C4-2B (cell line): ENCODE measurements at regions not wholly inside any gene's neighbourhood (a gene's known extent, or its start where the extent isn't known, plus 50 kb on each side); places are given as distances from the start of the nearest gene placed in this dataset.

Experiments
- H3K27ac ChIP-seq: fragments of 450-650 bp; 2 replicates; pipeline ENCODE4 v1.5.1; 2017
- ZFX ChIP-seq: fragments of 450-650 bp; IDR thresholded peaks from 2 replicates; pipeline ENCODE4 v1.6.1; 2017
- TF ChIP-seq, protein P1 (sequence below): fragments of 450-650 bp; conservative IDR thresholded peaks from 2 replicates; pipeline ENCODE4 v1.5.1; 2017; ENCODE audit warnings: mild to moderate bottlenecking

DNA sequence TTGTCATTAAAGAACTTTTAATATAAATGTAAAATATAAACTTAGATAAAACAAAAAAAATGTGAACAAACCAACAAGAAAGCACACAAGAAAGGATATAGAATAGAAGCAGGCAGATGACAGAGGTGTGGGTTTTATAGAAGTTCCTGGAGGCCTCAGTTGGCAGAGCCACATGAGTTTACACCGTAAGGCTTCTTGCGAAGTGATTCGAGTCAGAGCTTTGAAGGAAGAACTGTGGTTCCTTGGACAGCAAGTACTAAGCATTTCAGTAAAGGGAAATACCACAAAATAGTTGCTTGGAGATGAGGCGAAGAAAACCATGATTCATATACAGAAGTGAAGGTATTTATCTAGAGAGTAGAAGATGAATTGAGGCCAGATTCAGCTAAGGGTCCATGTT lies 207.9 kb upstream of the EYA4 start:
- TF ChIP-seq, protein P1, sequence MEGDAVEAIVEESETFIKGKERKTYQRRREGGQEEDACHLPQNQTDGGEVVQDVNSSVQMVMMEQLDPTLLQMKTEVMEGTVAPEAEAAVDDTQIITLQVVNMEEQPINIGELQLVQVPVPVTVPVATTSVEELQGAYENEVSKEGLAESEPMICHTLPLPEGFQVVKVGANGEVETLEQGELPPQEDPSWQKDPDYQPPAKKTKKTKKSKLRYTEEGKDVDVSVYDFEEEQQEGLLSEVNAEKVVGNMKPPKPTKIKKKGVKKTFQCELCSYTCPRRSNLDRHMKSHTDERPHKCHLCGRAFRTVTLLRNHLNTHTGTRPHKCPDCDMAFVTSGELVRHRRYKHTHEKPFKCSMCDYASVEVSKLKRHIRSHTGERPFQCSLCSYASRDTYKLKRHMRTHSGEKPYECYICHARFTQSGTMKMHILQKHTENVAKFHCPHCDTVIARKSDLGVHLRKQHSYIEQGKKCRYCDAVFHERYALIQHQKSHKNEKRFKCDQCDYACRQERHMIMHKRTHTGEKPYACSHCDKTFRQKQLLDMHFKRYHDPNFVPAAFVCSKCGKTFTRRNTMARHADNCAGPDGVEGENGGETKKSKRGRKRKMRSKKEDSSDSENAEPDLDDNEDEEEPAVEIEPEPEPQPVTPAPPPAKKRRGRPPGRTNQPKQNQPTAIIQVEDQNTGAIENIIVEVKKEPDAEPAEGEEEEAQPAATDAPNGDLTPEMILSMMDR: no peak
- TF ChIP-seq ZFX: no peak
- no peak overlapping the region for H3K27ac ChIP-seq

GRCh38 chr6:133034509-133035206 lies 206.5 kb upstream of the EYA4 start:
- TF ChIP-seq, protein P1: no peak
- no peak overlapping the region for H3K27ac ChIP-seq

GRCh38 chr6:133040094-133040802 lies 200.9 kb upstream of the EYA4 start:
- H3K27ac ChIP-seq: no peak overlapping the region

DNA sequence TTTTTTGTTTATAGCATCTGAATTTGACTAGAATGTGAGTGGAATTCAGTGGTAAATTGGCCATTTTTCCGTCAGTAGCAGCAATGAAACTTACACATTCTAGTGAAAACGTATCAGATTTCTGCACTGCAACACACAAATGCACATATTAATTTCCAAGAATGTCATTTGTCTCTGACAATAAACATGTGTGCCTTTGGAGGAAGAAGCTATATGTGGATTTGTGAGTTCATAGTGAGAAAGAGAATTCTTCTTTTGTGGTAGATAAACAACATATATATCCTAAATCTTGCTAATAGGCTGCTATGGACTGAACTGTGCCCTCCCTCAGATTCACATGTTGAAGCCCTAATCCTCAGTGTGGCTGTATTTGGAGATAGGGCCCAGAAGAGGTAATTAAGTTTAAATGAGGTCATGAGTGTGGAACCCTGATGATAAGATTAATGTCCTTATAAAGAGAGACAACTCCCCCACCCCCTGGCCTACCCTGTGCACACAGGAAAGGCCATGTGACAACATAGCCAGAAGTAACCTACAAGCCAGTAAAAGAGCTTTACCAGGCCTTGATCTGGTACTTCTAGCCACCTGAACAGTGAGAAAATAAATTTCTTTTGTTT lies 200.2 kb upstream of the EYA4 start:
- TF ChIP-seq, protein P1: no peak
- no peak for TF ChIP-seq ZFX
- no peak overlapping the region for H3K27ac ChIP-seq

More at GRCh38 chr6:133040094-133040802, 200.9 kb upstream of the EYA4 start:
- TF ChIP-seq, protein P1: peak; percentile 75
- TF ChIP-seq ZFX: no peak

DNA sequence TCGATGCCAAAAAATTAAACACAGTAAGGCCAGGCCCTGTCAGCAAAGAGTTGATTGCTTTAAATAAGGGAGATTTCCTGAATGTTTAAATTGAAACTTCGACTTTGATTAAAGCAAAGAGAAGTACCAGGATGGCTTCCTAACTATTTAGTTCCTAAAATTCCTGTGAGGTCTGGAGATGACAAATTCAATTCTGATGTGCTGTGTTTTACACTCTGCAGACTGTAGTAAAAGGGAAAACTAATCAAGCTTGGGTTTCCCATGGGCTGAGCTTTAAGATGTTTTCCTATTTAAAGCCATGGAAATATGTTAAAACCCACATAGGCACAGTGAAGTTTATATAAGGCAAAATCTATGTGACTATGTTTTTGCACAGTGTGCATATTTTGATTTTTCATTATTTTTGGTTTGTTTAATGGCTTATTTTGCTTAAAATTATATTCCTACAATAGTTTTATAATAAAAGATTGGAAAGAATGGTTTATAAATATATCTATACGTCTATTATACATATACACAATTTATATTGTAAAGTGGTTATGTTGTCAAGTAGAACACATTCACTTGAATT lies 198.5 kb upstream of the EYA4 start:
- TF ChIP-seq ZFX: no peak
- TF ChIP-seq, protein P1: no peak
- H3K27ac ChIP-seq: no peak overlapping the region

DNA sequence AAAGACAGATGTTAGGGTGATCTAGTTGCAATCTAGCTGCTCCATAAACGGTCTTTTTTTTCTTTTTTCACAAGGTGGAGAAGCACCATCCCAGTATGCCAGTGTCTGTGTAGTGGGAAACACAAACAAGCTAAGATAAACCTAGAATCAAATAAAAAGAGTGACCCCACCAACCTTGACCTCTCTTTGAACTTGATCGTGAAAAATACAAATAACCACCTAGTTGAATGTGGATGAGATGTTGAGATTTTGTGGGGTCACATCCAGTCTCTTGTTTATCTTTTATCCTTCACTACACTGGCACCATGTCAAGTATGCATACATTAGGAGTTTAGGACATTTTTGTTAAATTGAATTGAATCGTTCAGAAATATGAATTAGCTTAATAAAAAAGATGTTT lies 194.6 kb upstream of the EYA4 start:
- H3K27ac ChIP-seq: no peak overlapping the region
- TF ChIP-seq, protein P1: no peak
- no peak for TF ChIP-seq ZFX
